SK-N-SH treated with all-trans-retinoic acid at 6 μM for 48 hours (cell line): ENCODE measurements at regions not wholly inside any gene's neighbourhood (a gene's known extent, or its start where the extent isn't known, plus 50 kb on each side); places are given as distances from the start of the nearest gene placed in this dataset.
A peak's percentile ranks its signal among the peaks of the same experiment; 100 is the strongest.

Source experiments
- ATAC-seq: fragments of 200-7000 bp; cut with Tn5 transposase; 3 replicates; pipeline ENCODE4 v1.9.1; 2020; ENCODE audit warnings: mild to moderate bottlenecking, moderate library complexity
- ARNTL ChIP-seq: fragments of 450-650 bp; formaldehyde crosslinking; IDR thresholded peaks from 2 replicates; pipeline ENCODE4 v1.5.0; 2020; ENCODE audit warnings: low read depth, mild to moderate bottlenecking, moderate library complexity, borderline replicate concordance
- BACH2 ChIP-seq: fragments of 250-450 bp; sonication (Bioruptor Pico); IDR thresholded peaks from 2 replicates; pipeline ENCODE4 v1.9.0; 2021; ENCODE audit warnings: mild to moderate bottlenecking, borderline replicate concordance
- CREB5 ChIP-seq: fragments of 250-450 bp; sonication (Bioruptor Pico); IDR thresholded peaks from 2 replicates; pipeline ENCODE4 v1.5.1; 2020; ENCODE audit warnings: low read depth, mild to moderate bottlenecking, moderate library complexity
- CSDC2 ChIP-seq: fragments of 250-450 bp; sonication (Bioruptor Pico); IDR thresholded peaks from 2 replicates; pipeline ENCODE4 v1.5.0; 2020; ENCODE audit warnings: mild to moderate bottlenecking, moderate library complexity
- CSRNP3 ChIP-seq: fragments of 250-450 bp; sonication (Bioruptor Pico); IDR thresholded peaks from 2 replicates; pipeline ENCODE4 v1.5.1; 2021; ENCODE audit warnings: mild to moderate bottlenecking, moderate library complexity
- ESRRG ChIP-seq: fragments of 250-450 bp; sonication (Bioruptor Pico); IDR thresholded peaks from 2 replicates; pipeline ENCODE4 v1.6.1; 2021; ENCODE audit warnings: mild to moderate bottlenecking
- GLIS3 ChIP-seq: fragments of 250-450 bp; sonication (Bioruptor Pico); IDR thresholded peaks from 2 replicates; pipeline ENCODE4 v1.5.0; 2020; ENCODE audit warnings: mild to moderate bottlenecking, moderate library complexity
- ISL1 ChIP-seq: fragments of 250-450 bp; sonication (Bioruptor Pico); IDR thresholded peaks from 2 replicates; pipeline ENCODE4 v2.1.2; 2022; ENCODE audit warnings: mild to moderate bottlenecking, moderate library complexity
- OSR1 ChIP-seq: fragments of 250-450 bp; sonication (Bioruptor Pico); IDR thresholded peaks from 2 replicates; pipeline ENCODE4 v1.8.0; 2022; ENCODE audit warnings: moderate library complexity, mild to moderate bottlenecking, inconsistent platforms
- PATZ1 ChIP-seq: fragments of 250-450 bp; sonication (Bioruptor Pico); IDR thresholded peaks from 2 replicates; pipeline ENCODE4 v1.8.0; 2020; ENCODE audit warnings: mild to moderate bottlenecking, moderate library complexity, borderline replicate concordance
- POU6F1 ChIP-seq: fragments of 250-450 bp; sonication (Bioruptor Pico); IDR thresholded peaks from 2 replicates; pipeline ENCODE4 v1.8.0; 2021; ENCODE audit warnings: low read depth, mild to moderate bottlenecking, moderate library complexity, borderline replicate concordance
- PPARA ChIP-seq: fragments of 250-450 bp; sonication (Bioruptor Pico); IDR thresholded peaks from 2 replicates; pipeline ENCODE4 v1.5.0; 2020; ENCODE audit warnings: mild to moderate bottlenecking, borderline replicate concordance
- RARB ChIP-seq: fragments of 250-450 bp; sonication (Bioruptor Pico); IDR thresholded peaks from 2 replicates; pipeline ENCODE4 v1.8.0; 2021; ENCODE audit warnings: mild to moderate bottlenecking, moderate library complexity
- SNAI2 ChIP-seq: fragments of 250-450 bp; sonication (Bioruptor Pico); IDR thresholded peaks from 2 replicates; pipeline ENCODE4 v1.5.0; 2020; ENCODE audit warnings: mild to moderate bottlenecking, moderate library complexity
- TCF4 ChIP-seq: fragments of 250-450 bp; sonication (Bioruptor Pico); IDR thresholded peaks from 2 replicates; pipeline ENCODE4 v1.8.0; 2021; ENCODE audit warnings: mild to moderate bottlenecking, moderate library complexity, borderline replicate concordance
- TOX ChIP-seq: fragments of 250-450 bp; sonication (Bioruptor Pico); IDR thresholded peaks from 2 replicates; pipeline ENCODE4 v1.8.0; 2021; ENCODE audit warnings: mild to moderate bottlenecking, moderate library complexity, borderline replicate concordance
- TSHZ2 ChIP-seq: fragments of 250-450 bp; sonication (Bioruptor Pico); IDR thresholded peaks from 2 replicates; pipeline ENCODE4 v1.5.0; 2020; ENCODE audit warnings: mild to moderate bottlenecking, moderate library complexity
- ZC3H10 ChIP-seq: fragments of 250-450 bp; sonication (Bioruptor Pico); IDR thresholded peaks from 2 replicates; pipeline ENCODE4 v1.5.1; 2021; ENCODE audit warnings: mild to moderate bottlenecking, moderate library complexity
- ZFP3 ChIP-seq: fragments of 250-450 bp; sonication (Bioruptor Pico); IDR thresholded peaks from 2 replicates; pipeline ENCODE4 v1.5.0; 2020; ENCODE audit warnings: mild to moderate bottlenecking, moderate library complexity
- ZFP30 ChIP-seq: fragments of 450-650 bp; formaldehyde crosslinking; IDR thresholded peaks from 2 replicates; pipeline ENCODE4 v1.5.0; 2022; ENCODE audit warnings: mild to moderate bottlenecking, moderate library complexity
- ZNF565 ChIP-seq: fragments of 450-650 bp; formaldehyde crosslinking; conservative IDR thresholded peaks from 2 replicates; pipeline ENCODE4 v1.5.0; 2020; ENCODE audit warnings: low read depth, mild to moderate bottlenecking, moderate library complexity
- ZNF70 ChIP-seq: fragments of 450-650 bp; formaldehyde crosslinking; IDR thresholded peaks from 2 replicates; pipeline ENCODE4 v1.5.0; 2020; ENCODE audit warnings: mild to moderate bottlenecking, moderate library complexity
- ZNF8 ChIP-seq: fragments of 450-650 bp; formaldehyde crosslinking; IDR thresholded peaks from 2 replicates; pipeline ENCODE4 v1.5.0; 2020; ENCODE audit warnings: mild to moderate bottlenecking, moderate library complexity

- TF ChIP-seq ZNF70 (CRISPR knock-in tag), result no peak
- no peak for TF ChIP-seq TOX (CRISPR knock-in tag)
- TF ChIP-seq BACH2, result no peak
- no peak for TF ChIP-seq ZNF8 (CRISPR knock-in tag)
- TF ChIP-seq PATZ1 (CRISPR knock-in tag), result no peak
- TF ChIP-seq RARB (CRISPR knock-in tag), result no peak
- no peak for TF ChIP-seq SNAI2 (CRISPR knock-in tag)
- TF ChIP-seq ESRRG, result no peak
- no peak for TF ChIP-seq ZFP3 (CRISPR knock-in tag)
- no peak for TF ChIP-seq CREB5 (CRISPR knock-in tag)
- TF ChIP-seq ZNF565 (CRISPR knock-in tag), result no peak
- no peak for TF ChIP-seq ZFP30
- TF ChIP-seq ISL1 (CRISPR knock-in tag), result no peak
- peak; percentile 91 for ATAC-seq
Measured at GRCh38 chr12:5096241-5096924, 52.7 kb downstream of the KCNA5 start.

GRCh38 chr12:5097786-5098185 is 54.1 kb downstream of the KCNA5 start:
- no peak for ATAC-seq

GRCh38 chr12:5099136-5099535 is 55.5 kb downstream of the KCNA5 start:
- TF ChIP-seq ZFP30 (no peak), POU6F1 (CRISPR knock-in tag) (no peak), ZNF565 (CRISPR knock-in tag) (no peak), PPARA (CRISPR knock-in tag) (no peak), TCF4 (CRISPR knock-in tag) (no peak), PATZ1 (CRISPR knock-in tag) (no peak), ARNTL (CRISPR knock-in tag) (no peak), BACH2 (no peak), CSRNP3 (CRISPR knock-in tag) (no peak), SNAI2 (CRISPR knock-in tag) (no peak), RARB (CRISPR knock-in tag) (no peak), ZC3H10 (CRISPR knock-in tag) (no peak), CREB5 (CRISPR knock-in tag) (no peak), ZNF70 (CRISPR knock-in tag) (no peak), ZNF8 (CRISPR knock-in tag) (no peak), ZFP3 (CRISPR knock-in tag) (no peak), TSHZ2 (CRISPR knock-in tag) (no peak), ISL1 (CRISPR knock-in tag) (no peak), CSDC2 (CRISPR knock-in tag) (no peak), TOX (CRISPR knock-in tag) (no peak)
- no peak for ATAC-seq

More at GRCh38 chr12:5097786-5098185, 54.1 kb downstream of the KCNA5 start:
- no peak for TF ChIP-seq RARB (CRISPR knock-in tag)
- TF ChIP-seq OSR1 (CRISPR knock-in tag), result no peak
- TF ChIP-seq SNAI2 (CRISPR knock-in tag), result no peak
- no peak for TF ChIP-seq GLIS3 (CRISPR knock-in tag)
- TF ChIP-seq BACH2, result no peak
- TF ChIP-seq, all 23 proteins: peak for 0
